HG02884 (cell line): ENCODE measurements at regions not wholly inside any gene's neighbourhood (a gene's known extent, or its start where the extent isn't known, plus 50 kb on each side); places are given as distances from the start of the nearest gene placed in this dataset.

ENCODE experiments used
- ATAC-seq: cut with Tn5 transposase; IDR thresholded peaks from one replicate; pipeline ENCODE4 v1.9.1; 2021; ENCODE audit warnings: mild to moderate bottlenecking, moderate library complexity; ENCODE audit not compliant: unreplicated experiment

- no peak for ATAC-seq
These were observed 444.0 kb downstream of the FIGN start for GRCh38 chr2:163291790-163292189.

DNA sequence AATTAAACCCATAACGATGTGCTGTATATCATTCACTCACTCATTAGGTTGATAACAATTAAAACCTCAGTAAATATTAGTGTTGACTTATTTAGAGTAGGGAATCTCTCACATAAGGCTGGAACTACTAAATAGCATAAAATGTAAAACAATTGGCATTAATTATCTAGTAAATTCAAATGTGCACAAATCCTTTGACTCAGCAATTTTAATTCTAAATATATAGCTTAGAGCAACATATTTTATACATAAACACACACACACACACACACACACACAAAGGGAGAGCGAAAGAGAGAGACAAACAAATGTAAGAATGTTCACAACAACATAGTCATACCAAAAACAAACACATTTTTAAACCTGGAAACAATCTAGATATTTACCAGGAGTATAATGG lies 443.1 kb upstream of the KCNH7 start:
- no peak for ATAC-seq

DNA sequence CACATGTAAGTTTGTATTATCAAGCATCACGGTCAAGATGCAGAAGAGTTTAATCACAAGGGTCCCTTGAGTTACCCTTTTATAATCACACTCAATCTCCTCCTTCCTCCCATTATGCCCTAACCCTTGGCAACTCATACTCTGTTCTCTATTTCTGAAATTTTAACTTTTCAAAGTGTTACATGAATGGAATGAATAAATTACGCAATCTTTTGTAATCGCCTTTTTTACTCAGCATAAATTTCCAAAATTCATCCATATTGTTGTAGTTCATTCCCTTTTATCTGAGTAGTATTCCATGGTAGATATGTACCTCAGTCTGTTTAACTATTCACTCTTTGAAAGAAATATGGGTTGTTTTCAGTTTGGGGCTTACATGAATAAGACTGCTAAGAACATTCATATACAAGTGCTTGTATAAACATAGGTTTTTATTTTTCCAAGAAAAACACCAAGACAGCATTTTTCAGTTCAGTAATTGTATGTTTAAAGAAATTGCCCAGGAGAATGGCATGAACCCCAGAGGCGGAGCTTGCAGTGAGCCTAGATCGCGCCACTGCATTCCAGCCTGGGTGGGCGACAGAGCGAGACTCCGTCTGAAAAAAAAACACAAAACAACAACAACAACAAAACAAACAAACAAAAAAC lies 430.9 kb upstream of the KCNH7 start:
- ATAC-seq = no peak

GRCh38 chr2:163266772-163267171 lies 428.2 kb upstream of the KCNH7 start:
- no peak for ATAC-seq

- ATAC-seq = no peak
These were observed 427.0 kb upstream of the KCNH7 start for GRCh38 chr2:163265562-163265961.

- ATAC-seq = no peak
These were observed 425.8 kb upstream of the KCNH7 start for GRCh38 chr2:163264341-163264740.

DNA sequence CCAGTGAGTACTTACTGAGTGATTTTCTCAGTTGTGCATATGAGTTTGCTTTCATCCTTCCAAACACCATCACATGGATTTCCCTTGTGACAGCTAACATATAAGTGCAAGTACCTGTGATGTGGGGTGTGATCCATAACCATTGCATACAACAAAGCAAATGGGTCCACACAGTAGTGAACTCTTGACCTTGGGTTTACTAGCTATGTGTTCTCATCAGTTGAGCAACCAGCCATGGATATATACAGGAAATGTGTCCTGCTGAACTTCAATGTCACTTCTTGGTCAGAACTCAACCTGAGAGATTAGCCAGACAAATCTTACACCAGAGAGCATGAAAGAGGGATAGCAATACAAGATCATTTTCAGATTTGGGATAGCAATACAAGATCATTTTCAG lies 420.9 kb upstream of the KCNH7 start:
- no peak for ATAC-seq

GRCh38 chr2:163255086-163255485 lies 416.5 kb upstream of the KCNH7 start:
- no peak for ATAC-seq

DNA sequence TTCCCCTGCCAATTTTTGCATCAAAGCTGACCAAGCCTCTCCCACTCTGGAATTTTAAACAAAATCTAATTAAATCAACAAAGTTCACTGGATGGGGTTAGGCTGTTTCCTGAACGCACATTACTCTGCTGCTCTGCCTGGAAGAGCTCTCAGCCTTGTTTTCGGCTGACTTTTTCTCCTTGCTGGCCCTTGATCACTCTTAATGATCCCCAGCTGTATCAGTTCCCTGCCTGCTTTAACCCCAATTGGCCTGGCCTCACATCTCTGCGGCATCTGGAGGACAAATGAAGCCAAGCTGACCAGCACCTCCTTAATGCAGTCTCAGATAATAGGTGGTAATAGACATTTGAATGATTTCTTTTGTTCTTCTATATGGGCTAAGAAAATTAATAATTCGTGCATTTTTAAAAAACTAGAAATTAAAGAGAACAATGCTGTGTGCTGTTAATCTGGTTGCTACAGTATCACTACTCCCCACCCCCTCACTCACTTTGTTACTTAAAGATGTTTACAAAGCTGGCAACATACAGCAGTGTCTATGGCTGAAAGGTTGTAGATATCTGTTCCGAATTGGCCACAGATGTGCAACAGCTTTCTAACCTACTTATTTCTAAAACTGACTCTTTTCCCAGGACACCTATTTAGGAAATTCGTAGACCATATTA lies 415.2 kb upstream of the KCNH7 start:
- ATAC-seq = no peak

DNA sequence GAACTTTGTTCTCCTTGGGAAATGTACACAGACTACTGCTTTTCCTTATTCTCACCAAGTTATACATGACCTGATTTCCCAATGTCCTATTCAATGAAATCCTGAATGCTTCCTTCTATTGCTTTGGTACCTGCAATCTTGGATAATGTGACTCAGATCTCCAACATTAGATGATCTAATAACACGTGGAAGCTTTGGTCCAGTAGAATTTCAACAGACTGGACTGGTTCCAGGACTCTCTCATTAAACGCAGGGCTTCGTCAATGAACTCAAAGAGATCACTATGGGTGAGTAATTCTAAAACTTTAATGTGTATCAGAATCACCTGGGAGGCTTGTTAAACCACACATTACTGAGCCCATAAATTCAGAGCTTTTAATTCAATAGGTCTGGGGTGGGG lies 413.6 kb upstream of the KCNH7 start:
- no peak for ATAC-seq

GRCh38 chr2:163248376-163249253 lies 410.0 kb upstream of the KCNH7 start:
- ATAC-seq = no peak

DNA sequence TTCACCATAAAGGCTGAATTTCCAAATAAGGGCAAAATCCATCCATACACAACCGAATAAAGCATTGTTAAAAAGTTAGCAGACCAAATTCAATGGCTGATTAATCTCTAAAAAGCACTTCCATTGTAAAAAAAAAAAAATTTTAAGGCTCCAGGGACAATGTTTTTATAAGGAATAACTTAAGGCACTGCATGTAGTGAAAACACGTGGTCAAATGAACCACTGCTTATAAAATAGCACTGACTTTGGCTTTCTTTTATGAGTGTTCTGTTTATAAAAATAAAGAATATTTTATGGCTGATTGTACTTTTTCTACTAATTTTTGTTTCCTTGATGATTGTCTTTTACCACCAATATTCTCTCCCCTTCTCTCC lies 409.3 kb upstream of the KCNH7 start:
- no peak for ATAC-seq

- no peak for ATAC-seq
These were observed 408.7 kb upstream of the KCNH7 start for GRCh38 chr2:163247156-163247846.

DNA sequence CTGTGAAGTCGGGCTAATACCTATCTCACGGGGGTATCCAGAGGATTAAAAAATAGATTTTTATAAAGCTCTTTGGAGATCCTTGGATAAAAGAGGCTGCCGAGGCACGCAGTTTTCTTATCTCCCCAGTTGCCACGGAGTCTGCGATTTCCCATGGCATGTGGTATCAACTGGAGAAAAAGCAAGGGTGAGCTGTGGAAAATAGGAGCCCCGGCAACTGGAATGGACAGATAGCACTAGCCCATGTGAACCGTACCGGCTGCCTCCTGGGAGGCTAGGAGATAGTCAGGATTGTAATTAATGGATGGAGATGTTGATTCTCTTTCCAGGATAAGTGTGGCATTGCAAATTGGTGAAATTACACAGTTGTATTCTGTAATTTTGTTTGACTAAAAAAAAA lies 407.6 kb upstream of the KCNH7 start:
- no peak for ATAC-seq

DNA sequence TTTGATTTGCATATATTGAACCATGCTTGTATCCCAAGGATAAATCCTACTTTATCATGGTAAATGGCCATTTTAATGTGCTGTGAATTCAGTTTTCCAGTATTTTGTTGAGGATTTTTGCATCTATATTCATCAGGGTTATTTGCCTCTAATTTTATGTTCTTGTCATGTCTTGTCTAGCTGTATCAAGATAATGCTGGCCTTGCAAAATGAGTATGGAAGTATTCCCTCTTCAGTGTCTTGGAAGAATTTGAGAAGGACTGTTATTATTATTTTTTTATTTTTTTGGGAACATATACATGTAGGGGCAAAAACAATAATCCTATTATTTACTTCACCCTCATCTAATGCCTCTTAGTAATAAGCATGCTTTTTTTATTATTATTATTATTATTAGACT lies 398.0 kb upstream of the KCNH7 start:
- ATAC-seq = no peak

GRCh38 chr2:163231666-163232065 lies 393.1 kb upstream of the KCNH7 start:
- no peak for ATAC-seq

GRCh38 chr2:163213661-163214081 lies 375.1 kb upstream of the KCNH7 start:
- no peak for ATAC-seq

GRCh38 chr2:163210430-163210918 lies 371.9 kb upstream of the KCNH7 start:
- no peak for ATAC-seq

DNA sequence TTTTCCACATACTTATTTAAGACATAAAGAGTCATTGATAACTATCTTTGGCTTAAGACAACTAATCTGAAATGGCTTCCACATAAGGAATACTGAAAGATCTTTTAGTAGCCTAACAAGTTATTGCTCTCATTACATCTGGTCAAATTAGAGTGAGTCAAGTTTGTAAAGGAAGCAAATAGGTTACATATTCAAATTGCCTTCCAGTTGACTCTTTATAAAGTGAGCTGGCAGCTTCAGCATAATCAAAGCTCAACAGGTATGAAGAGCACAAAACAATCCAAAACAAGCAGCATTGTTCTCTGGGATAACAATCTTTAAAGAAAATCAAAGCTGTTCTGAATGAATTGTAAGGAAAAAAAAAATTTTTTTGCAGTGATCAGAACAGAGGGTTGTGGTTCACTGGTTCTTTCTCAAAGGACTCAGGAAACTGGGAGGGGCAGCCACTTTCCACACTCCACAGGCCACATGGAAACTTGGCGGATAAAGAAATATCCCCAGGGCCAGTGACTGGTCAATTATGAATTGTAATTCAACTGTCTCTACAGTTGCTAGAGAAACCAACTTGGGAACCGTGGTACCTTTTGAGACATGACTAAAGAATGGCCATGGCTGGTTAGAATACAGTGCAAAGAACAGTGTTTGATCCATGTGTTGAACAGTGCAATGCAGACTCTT lies 369.3 kb upstream of the KCNH7 start:
- ATAC-seq = no peak

- ATAC-seq = no peak
These were observed 367.2 kb upstream of the KCNH7 start for GRCh38 chr2:163205589-163206254.
